ENCODE measurements at regions not wholly inside any gene's neighbourhood (a gene's known extent, or its start where the extent isn't known, plus 50 kb on each side); places are given as distances from the start of the nearest gene placed in this dataset.

DNA sequence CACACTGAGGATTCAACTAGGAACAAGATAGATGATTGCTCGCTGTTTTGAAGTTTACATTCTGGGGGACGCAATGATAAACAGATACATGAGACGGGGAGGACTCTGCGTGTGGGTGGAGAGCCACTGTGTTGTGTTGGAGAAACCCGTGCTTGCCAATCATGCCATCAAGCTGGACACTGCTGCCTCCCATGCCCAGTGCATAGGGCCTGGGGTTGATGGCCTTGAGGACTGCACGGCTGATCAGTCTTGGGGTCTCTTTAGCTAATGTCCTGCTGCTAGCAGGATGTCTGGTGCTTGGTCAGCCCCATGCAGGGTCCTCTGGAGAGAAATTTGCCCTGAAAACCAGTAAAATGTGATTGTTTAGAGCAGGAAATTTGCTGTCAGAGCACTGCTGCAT lies 221.2 kb upstream of the B3GAT1 start:
- no peak for TF ChIP-seq CTCF (IDR thresholded peaks at IDR 0.05; ENCODE audit: low read depth, low read length, missing control alignments)
- DNase-seq (ENCODE audit: extremely low read depth, low read depth) = no peak
- H3K4me3 ChIP-seq (replicated peaks; ENCODE audit: low read depth, low read length) = no peak overlapping the region

DNA sequence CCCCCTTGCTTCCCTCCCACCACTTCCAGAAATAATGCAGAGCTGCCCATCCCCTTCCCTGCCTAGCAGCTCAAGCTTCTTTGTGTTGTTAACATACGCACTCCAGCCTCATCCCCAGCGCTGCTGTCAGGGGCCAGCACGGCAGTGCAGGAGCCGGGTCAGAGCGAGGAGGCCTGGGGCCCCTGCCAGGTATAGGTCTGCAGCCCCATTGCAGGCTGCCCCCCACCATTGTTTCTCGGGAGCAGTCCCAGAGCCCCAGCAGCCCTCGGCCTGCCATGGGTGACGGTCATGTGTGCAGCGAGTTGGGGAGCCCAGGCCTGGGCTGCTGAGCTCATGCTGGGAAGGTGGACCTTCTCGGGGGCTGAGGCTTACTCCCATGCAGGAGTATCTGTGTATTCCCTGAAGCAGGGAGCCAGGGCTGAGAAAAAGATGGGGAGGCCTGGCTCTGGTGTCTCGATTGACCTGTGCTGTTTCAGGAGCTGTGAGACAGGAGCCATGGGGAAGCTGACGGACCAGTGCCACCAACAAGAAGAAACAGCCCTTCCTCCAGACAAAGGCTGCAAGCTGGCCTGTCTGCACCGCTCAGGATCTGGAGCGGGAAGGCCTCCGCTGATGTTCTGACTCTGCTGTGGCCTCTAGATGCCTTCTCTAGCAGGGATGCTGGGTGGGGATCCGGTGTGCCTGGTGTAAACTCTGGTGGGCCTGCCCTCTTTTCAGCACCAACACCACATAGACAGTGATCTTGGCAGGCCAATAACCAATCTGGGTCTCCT lies 220.5 kb upstream of the B3GAT1 start:
- no peak for DNase-seq (ENCODE audit: extremely low read depth, low read depth)
- TF ChIP-seq CTCF (IDR thresholded peaks at IDR 0.05; ENCODE audit: low read depth, low read length, missing control alignments) = no peak
- no peak overlapping the region for H3K4me3 ChIP-seq (replicated peaks; ENCODE audit: low read depth, low read length)

GRCh38 chr11:134630861-134631260 lies 218.8 kb upstream of the B3GAT1 start:
- H3K4me3 ChIP-seq (replicated peaks; ENCODE audit: low read depth, low read length) = no peak overlapping the region
- no peak for DNase-seq (ENCODE audit: extremely low read depth, low read depth)
- no peak for TF ChIP-seq CTCF (IDR thresholded peaks at IDR 0.05; ENCODE audit: low read depth, low read length, missing control alignments)

GRCh38 chr11:134628426-134628825 lies 216.4 kb upstream of the B3GAT1 start:
- no peak for DNase-seq (ENCODE audit: extremely low read depth, low read depth)
- no peak for TF ChIP-seq CTCF (IDR thresholded peaks at IDR 0.05; ENCODE audit: low read depth, low read length, missing control alignments)
- no peak overlapping the region for H3K4me3 ChIP-seq (replicated peaks; ENCODE audit: low read depth, low read length)

DNA sequence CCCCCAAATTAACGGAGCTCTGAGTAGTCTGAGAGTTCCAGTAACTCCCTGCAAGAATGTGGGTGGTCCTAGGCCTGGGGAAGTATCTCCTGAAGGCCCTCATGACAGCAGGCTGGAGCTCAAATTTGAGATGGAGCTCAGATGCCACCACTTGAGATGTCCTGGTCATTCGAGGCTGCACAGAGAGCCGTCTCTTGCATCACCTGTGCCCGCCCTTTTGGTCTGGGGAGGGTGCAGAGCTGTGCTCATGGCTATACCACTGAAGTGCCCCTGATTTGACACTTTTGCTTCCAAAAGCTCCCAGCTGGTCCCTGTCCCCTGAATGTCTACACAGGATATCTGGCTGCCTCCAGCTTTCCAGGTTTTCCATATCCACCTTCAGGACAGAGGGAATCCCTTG lies 214.0 kb upstream of the B3GAT1 start:
- no peak for DNase-seq (ENCODE audit: extremely low read depth, low read depth)
- H3K4me3 ChIP-seq (replicated peaks; ENCODE audit: low read depth, low read length) = no peak overlapping the region
- no peak for TF ChIP-seq CTCF (IDR thresholded peaks at IDR 0.05; ENCODE audit: low read depth, low read length, missing control alignments)

GRCh38 chr11:134625631-134626030 lies 213.6 kb upstream of the B3GAT1 start:
- TF ChIP-seq CTCF (IDR thresholded peaks at IDR 0.05; ENCODE audit: low read depth, low read length, missing control alignments) = no peak
- no peak overlapping the region for H3K4me3 ChIP-seq (replicated peaks; ENCODE audit: low read depth, low read length)
- no peak for DNase-seq (ENCODE audit: extremely low read depth, low read depth)

- no peak for DNase-seq (ENCODE audit: extremely low read depth, low read depth)
- no peak overlapping the region for H3K4me3 ChIP-seq (replicated peaks; ENCODE audit: low read depth, low read length)
- TF ChIP-seq CTCF (IDR thresholded peaks at IDR 0.05; ENCODE audit: low read depth, low read length, missing control alignments) = no peak
These were observed 213.1 kb upstream of the B3GAT1 start for GRCh38 chr11:134625151-134625550.

Measured in HFF-Myc (cell line).